ENCODE measurements at regions not wholly inside any gene's neighbourhood (a gene's known extent, or its start where the extent isn't known, plus 50 kb on each side); places are given as distances from the start of the nearest gene placed in this dataset.

- TF ChIP-seq EZH2 (conservative IDR thresholded peaks at IDR 0.05; ENCODE audit: low read depth, low read length): no peak
- TF ChIP-seq TCF12 (IDR thresholded peaks at IDR 0.05): no peak
- TF ChIP-seq TCF12 (CRISPR knock-in tag; IDR thresholded peaks at IDR 0.05): no peak
- TF ChIP-seq LCORL (IDR thresholded peaks at IDR 0.05): no peak
- no peak for TF ChIP-seq LCORL (CRISPR knock-in tag; IDR thresholded peaks at IDR 0.05)
- TF ChIP-seq SIN3B (IDR thresholded peaks at IDR 0.05; ENCODE audit: low read length): no peak
Measured at GRCh38 chr4:61011051-61011450, 189.1 kb upstream of the ADGRL3 start.
